Fibroblast of mammary gland (primary cell): ENCODE measurements at regions not wholly inside any gene's neighbourhood (a gene's known extent, or its start where the extent isn't known, plus 50 kb on each side); places are given as distances from the start of the nearest gene placed in this dataset.
"Not testable (repeated sequence)": the region's sequence is repeated elsewhere in the genome, so short reads cannot be mapped to it uniquely, and the experiment has no call there.

ENCODE experiments used
- DNase-seq: peaks from one replicate; pipeline ENCODE4 v3.0.0-alpha.2; 2010; ENCODE audit warnings: low read depth
- H3K4me3 ChIP-seq: 2 replicates; pipeline ENCODE4 v1.5.1; 2011; ENCODE audit warnings: low read depth, mild to moderate bottlenecking, low read length, moderate library complexity; ENCODE audit not compliant: control insufficient read depth
- TF ChIP-seq, protein P1 (sequence below): conservative IDR thresholded peaks from 2 replicates; pipeline ENCODE4 v1.5.1; 2011; ENCODE audit warnings: low read depth, low read length, inconsistent platforms; ENCODE audit not compliant: control insufficient read depth, insufficient read depth

DNA sequence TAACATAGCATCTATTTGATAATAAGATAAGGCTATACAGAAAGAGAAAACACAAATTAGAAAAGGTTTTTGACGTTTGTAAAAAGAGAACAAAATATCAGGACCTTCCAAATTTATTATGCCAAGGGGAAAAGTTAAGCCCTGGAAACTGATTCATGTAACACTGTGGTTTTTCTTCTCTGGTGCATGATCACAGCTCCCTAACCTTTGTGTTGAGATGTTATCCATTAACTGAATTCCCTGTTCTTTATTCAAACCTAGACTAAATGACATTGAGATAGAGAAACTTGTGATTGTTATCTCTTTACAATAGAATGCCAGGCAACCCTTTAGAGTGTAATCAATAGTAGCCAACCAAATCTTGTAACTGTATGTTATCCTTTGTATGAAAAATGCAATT, 141.5 kb upstream of the NRG3 start:
- TF ChIP-seq, protein P1, sequence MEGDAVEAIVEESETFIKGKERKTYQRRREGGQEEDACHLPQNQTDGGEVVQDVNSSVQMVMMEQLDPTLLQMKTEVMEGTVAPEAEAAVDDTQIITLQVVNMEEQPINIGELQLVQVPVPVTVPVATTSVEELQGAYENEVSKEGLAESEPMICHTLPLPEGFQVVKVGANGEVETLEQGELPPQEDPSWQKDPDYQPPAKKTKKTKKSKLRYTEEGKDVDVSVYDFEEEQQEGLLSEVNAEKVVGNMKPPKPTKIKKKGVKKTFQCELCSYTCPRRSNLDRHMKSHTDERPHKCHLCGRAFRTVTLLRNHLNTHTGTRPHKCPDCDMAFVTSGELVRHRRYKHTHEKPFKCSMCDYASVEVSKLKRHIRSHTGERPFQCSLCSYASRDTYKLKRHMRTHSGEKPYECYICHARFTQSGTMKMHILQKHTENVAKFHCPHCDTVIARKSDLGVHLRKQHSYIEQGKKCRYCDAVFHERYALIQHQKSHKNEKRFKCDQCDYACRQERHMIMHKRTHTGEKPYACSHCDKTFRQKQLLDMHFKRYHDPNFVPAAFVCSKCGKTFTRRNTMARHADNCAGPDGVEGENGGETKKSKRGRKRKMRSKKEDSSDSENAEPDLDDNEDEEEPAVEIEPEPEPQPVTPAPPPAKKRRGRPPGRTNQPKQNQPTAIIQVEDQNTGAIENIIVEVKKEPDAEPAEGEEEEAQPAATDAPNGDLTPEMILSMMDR, result no peak
- DNase-seq, result no peak
- H3K4me3 ChIP-seq, result no peak overlapping the region

DNA sequence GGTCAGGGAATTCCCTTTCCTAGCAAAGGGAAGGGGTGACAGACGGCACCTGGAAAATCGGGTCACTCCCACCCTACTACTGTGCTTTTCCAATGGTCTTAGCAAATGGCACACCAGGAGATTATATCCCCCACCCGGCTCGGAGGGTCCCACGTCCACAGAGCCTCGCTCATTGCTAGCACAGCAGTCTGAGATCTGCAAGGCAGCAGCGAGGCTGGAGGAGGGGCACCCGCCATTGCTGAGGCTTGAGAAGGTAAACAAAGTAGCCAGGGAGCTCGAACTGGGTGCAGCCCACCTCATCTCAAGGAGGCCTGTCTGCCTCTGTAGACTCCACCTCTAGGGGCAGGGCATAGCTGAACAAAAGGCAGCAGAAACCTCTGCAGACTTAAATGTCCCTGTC, 139.8 kb upstream of the NRG3 start:
- not testable (repeated sequence) for H3K4me3 ChIP-seq, DNase-seq

DNA sequence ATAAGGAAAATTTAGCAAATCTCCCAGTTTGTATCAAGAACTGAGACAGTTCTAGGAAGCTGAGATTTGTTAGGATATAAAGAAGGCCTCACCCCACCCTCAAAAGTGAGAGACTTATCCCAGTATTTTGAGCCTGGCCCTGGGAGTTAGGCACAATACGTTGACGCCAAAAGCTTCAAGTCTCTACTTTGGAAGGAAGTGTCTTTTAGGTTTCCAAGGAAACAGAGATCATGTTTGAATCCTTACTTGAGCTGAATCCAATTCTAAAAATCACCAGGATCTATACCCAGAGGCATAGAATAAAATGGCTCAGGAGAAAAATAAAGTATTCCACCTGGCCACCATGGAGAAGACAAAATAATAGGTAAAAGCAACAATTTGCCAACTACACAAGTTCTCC, 115.9 kb upstream of the NRG3 start:
- no peak overlapping the region for H3K4me3 ChIP-seq
- TF ChIP-seq, protein P1, result no peak
- no peak for DNase-seq

DNA sequence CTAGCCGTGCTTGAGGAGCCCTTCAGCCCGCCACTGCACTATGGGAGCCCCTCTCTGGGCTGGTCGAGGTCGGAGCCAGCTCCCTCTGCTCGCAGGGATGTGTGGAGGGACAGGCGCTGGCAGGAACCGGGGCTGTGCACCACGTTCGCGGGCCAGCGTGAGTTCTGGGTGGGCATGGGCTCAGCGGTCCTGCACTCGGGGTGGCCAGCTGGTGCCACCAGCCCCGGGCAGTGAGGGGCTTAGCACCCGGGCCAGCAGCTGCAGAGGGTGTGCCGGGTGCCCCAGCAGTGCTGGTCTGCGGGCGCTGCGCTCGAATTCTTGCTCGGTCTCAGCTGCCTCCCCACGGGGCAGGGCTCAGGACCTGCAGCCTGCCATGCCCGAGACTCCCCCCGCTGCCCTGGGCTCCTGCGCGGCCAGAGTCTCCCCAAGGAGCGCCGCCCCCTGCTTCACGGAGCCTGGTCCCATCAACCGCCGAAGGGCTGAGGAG, 90.8 kb upstream of the NRG3 start:
- TF ChIP-seq, protein P1, result no peak
- DNase-seq, result no peak
- H3K4me3 ChIP-seq, result no peak overlapping the region

DNA sequence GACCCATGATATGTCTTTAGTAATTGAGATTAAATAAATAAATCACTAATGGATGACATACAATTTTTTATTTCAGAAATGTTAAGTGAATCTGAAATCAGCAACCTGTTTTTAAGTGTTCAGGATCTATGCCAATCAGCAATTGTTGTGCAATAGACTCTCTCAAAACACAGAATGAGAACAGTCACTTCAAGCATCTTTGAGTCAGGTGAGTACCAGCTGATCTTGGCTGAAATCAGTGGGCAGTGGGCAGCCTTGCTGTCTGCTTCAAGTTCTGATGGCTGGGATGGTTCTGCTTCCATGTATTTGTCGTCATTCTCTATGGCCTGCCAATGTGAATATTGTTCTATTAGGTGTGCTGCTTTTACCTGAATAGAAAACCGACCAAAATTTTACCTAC, 82.3 kb upstream of the NRG3 start:
- no peak overlapping the region for H3K4me3 ChIP-seq
- no peak for DNase-seq
- TF ChIP-seq, protein P1, result no peak

DNA sequence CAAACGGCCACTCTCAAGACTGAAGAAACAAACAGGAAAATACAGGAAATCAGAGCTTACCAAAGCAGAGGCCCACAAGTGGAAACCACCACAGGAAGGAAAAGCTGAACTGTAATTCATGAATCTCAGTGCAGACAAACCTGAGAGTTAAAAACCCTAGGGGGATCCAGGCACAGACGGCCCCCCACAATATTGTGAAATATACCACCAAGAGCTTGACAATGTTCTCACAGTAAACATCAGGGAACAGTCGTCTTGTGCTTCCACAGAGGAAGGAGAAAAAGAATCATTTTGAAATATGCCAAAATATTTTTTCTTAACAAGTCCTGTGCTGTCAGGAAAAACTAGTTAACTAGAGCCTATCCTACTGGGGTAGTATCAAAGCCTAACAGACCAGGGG, 68.2 kb upstream of the NRG3 start:
- DNase-seq, result no peak
- TF ChIP-seq, protein P1, result no peak
- no peak overlapping the region for H3K4me3 ChIP-seq

DNA sequence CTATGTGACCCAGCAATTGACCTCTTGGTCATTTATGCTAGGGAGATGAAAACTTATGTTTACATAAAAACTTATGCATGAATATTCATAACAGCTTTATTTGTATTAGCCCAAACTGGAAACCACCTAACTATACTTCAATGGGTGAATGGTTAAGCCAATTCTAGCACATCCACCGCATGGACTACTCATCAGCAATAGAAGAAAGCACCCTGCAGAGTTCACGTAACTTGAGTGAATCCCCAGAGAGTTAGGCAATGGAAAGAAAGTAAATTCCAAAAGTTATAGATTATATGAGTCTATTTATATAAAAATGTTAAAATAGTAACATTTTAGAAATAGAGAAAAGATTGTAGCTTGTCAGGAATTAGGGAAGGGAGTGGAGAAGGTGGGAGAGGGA, 60.2 kb upstream of the NRG3 start:
- TF ChIP-seq, protein P1, result no peak
- no peak for DNase-seq
- H3K4me3 ChIP-seq, result no peak overlapping the region
